ENCODE measurements at regions not wholly inside any gene's neighbourhood (a gene's known extent, or its start where the extent isn't known, plus 50 kb on each side); places are given as distances from the start of the nearest gene placed in this dataset.

DNA sequence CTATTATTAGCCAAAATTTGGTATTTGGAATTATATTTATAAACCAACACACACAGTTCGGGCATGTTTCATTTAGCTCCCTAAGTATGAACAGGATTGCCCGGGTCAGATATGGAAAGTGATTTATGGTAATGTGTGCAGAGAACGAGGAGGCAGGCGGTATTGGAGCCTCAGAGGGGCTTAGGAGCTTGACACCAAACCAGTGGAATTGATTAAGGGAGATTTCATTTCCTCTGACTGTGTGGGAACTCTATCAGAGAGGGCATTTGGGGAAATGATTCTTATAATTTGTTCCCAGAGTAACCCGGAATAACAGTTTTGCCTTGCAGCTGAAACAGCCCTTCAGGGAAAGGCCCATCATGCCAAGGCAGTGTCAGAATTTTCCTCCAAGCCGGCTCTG is 115.1 kb upstream of the SPTLC3 start:
- TF ChIP-seq KDM4A (IDR thresholded peaks at IDR 0.05; ENCODE audit: low read depth, low read length, severe bottlenecking) (no peak), SAP30 (IDR thresholded peaks at IDR 0.05; ENCODE audit: insufficient read depth, insufficient replicate concordance, low read length) (no peak), RFX5 (IDR thresholded peaks at IDR 0.05; ENCODE audit: borderline replicate concordance, low read depth, low read length) (no peak), SIX5 (IDR thresholded peaks at IDR 0.05; ENCODE audit: low read depth, low read length) (no peak), KDM1A (IDR thresholded peaks at IDR 0.05; ENCODE audit: borderline replicate concordance, low read length) (no peak), TAF7 (optimal IDR thresholded peaks at IDR 0.05; ENCODE audit: borderline replicate concordance, low read depth, low read length) (no peak), CBX5 (IDR thresholded peaks at IDR 0.05; ENCODE audit: low read depth, low read length) (no peak), CREB1 (IDR thresholded peaks at IDR 0.05) (no peak), POU5F1 (IDR thresholded peaks at IDR 0.05; ENCODE audit: low read depth, low read length) (no peak), NRF1 (IDR thresholded peaks at IDR 0.05; ENCODE audit: low read depth, low read length) (no peak)
- TF ChIP-seq, protein P1, sequence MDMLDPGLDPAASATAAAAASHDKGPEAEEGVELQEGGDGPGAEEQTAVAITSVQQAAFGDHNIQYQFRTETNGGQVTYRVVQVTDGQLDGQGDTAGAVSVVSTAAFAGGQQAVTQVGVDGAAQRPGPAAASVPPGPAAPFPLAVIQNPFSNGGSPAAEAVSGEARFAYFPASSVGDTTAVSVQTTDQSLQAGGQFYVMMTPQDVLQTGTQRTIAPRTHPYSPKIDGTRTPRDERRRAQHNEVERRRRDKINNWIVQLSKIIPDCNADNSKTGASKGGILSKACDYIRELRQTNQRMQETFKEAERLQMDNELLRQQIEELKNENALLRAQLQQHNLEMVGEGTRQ (IDR thresholded peaks at IDR 0.05; ENCODE audit: low read length), result no peak
- Histone ChIP-seq H3K4me3 (ENCODE audit: extremely low read depth in 1 of 4, insufficient read depth in 2 of 4, low read depth in 3 of 4, low read length in 4 of 4) (no peak overlapping the region), H2BK5ac (ENCODE audit: low read depth, low read length) (no peak overlapping the region), H4K8ac (ENCODE audit: extremely low read depth, insufficient read depth, low read length) (no peak overlapping the region), H3K4ac (replicated peaks; ENCODE audit: insufficient read length, low read depth, low read length) (no peak overlapping the region), H2AFZ (ENCODE audit: low read length) (no peak overlapping the region), H2BK15ac (ENCODE audit: low read length) (no peak overlapping the region; the same call in 1 of the 2 replicates), H2AK5ac (ENCODE audit: low read depth, low read length) (no peak overlapping the region), H3K9ac (replicated peaks in 1 of 4; ENCODE audit: extremely low read depth in 1 of 4, low read depth in 3 of 4, low read length in 3 of 4) (no peak overlapping the region), H3K79me1 (ENCODE audit: low read depth, low read length) (no peaks in the 10 kb centered on the region), H3K18ac (ENCODE audit: extremely low read depth, low read length) (no peak overlapping the region), H3K79me2 (ENCODE audit: control insufficient read depth in 1 of 2, insufficient read depth in 2 of 2, low read length in 2 of 2) (no peaks in the 10 kb centered on the region), H2BK120ac (replicated peaks; ENCODE audit: low read depth, low read length) (no peak overlapping the region), H3K56ac (replicated peaks; ENCODE audit: insufficient read length, low read depth, low read length) (no peak overlapping the region), H3K23me2 (ENCODE audit: low read depth, low read length) (no peaks in the 10 kb centered on the region), H3K9me3 (ENCODE audit: insufficient read depth in 2 of 2, low read depth in 1 of 2, low read length in 1 of 2) (no peaks in the 10 kb centered on the region), H2BK12ac (ENCODE audit: low read depth, low read length) (no peak overlapping the region), H4K5ac (ENCODE audit: insufficient read length, low read depth, low read length) (no peak overlapping the region), H3K4me2 (ENCODE audit: insufficient read depth in 1 of 2, low read depth in 2 of 2, low read length in 2 of 2) (no peak overlapping the region), H3K36me3 (ENCODE audit: control insufficient read depth in 2 of 4, insufficient read depth in 4 of 4, low read length in 3 of 4) (no peaks in the 10 kb centered on the region), H2BK20ac (ENCODE audit: low read length) (0 out of 2 replicates have a peak overlapping the region, but pooled peaks have one; percentile 41), H3K14ac (ENCODE audit: insufficient read length) (no peak overlapping the region), H4K20me1 (replicated peaks in 1 of 2; ENCODE audit: control insufficient read depth in 1 of 2, insufficient read depth in 2 of 2, low read length in 2 of 2) (no peaks in the 10 kb centered on the region), H3K23ac (ENCODE audit: insufficient read length) (no peak overlapping the region), H3K27me3 (replicated peaks in 1 of 4; ENCODE audit: control insufficient read depth in 3 of 4, extremely low read depth in 1 of 4, insufficient read depth in 3 of 4, low read length in 3 of 4) (no peaks in the 10 kb centered on the region), H4K91ac (replicated peaks; ENCODE audit: insufficient read length, low read length) (no peak overlapping the region), H3K4me1 (replicated peaks in 1 of 4; ENCODE audit: control insufficient read depth in 3 of 4, insufficient read depth in 4 of 4, low read length in 3 of 4) (peaks cover 0 to 6% (median 4%) of the 10 kb centered on the region in 4 experiments; a peak in 3 of 7 replicates), H3K27ac (ENCODE audit: low read depth, low read length) (no peak overlapping the region)
- DNase-seq (ENCODE audit: low read depth in 1 of 2, low spot score in 2 of 2) (no peak), FAIRE-seq (no peak)
- POLR2A ChIA-PET (ENCODE audit: partially characterized antibody), result no interaction called here
- CTCF ChIA-PET (ENCODE audit: partially characterized antibody), result no interaction called here
- WGBS, 2 experiments (ENCODE audit: extremely low coverage in 1 of 2, insufficient coverage in 1 of 2, insufficient read length in 1 of 2, insufficient replicate concordance in 2 of 2, low coverage in 1 of 2, low lambda C conversion rate in 2 of 2, missing lambda C conversion rate in 1 of 2), result 90% methylated on average over 5 of the region's 6 CpGs; no CpG with 5 or more reads in 1 of the 2 experiments

All from H1 (cell line).